Immature natural killer cell (primary cell): ENCODE measurements at regions not wholly inside any gene's neighbourhood (a gene's known extent, or its start where the extent isn't known, plus 50 kb on each side); places are given as distances from the start of the nearest gene placed in this dataset.
"Not testable (repeated sequence)": the region's sequence is repeated elsewhere in the genome, so short reads cannot be mapped to it uniquely, and the experiment has no call there.

Experiments
- DNase-seq, 3 donors: peaks; one replicate each; pipeline ENCODE4 v3.0.0; 2022; ENCODE audit warnings: mixed read lengths in 1 of 3
- H3K27ac Mint-ChIP-seq, 6 donors: one replicate each; pipeline ENCODE4 v1.8.0; 2020; ENCODE audit warnings: mixed read lengths in 6 of 6, mild to moderate bottlenecking in 5 of 6, inconsistent platforms in 4 of 6, moderate library complexity in 3 of 6
- H3K27me3 Mint-ChIP-seq, 3 donors: one replicate each; pipeline ENCODE4 v1.8.0; 2020 to 2021; ENCODE audit warnings: low read depth in 3 of 3, mild to moderate bottlenecking in 3 of 3, mixed read lengths in 3 of 3, moderate library complexity in 3 of 3, inconsistent platforms in 1 of 3
- H3K36me3 Mint-ChIP-seq, 3 donors: one replicate each; pipeline ENCODE4 v1.8.0; 2020; ENCODE audit warnings: mixed read lengths in 3 of 3, inconsistent platforms in 2 of 3, mild to moderate bottlenecking in 2 of 3
- H3K4me1 Mint-ChIP-seq, 2 donors: one replicate each; pipeline ENCODE4 v1.8.0; 2020; ENCODE audit warnings: inconsistent platforms in 2 of 2, mild to moderate bottlenecking in 2 of 2, mixed read lengths in 2 of 2, moderate library complexity in 1 of 2
- H3K4me3 Mint-ChIP-seq, 5 donors: one replicate each; pipeline ENCODE4 v1.8.0; 2020; ENCODE audit warnings: mild to moderate bottlenecking in 5 of 5, mixed read lengths in 5 of 5, inconsistent platforms in 3 of 5, moderate library complexity in 3 of 5
- H3K9me3 Mint-ChIP-seq, 6 donors: one replicate each; pipeline ENCODE4 v1.8.0; 2020; ENCODE audit warnings: mild to moderate bottlenecking in 6 of 6, mixed read lengths in 6 of 6, inconsistent platforms in 4 of 6, moderate library complexity in 3 of 6

GRCh38 chr7:148492157-148492860 is 98.3 kb upstream of the C7orf33 start:
- Mint-ChIP-seq H3K36me3 (no peaks in the 10 kb centered on the region), H3K27me3 (peaks cover 1 to 14% (median 6%) of the 10 kb centered on the region in 3 donors), H3K27ac (no peak overlapping the region), H3K4me1 (no peaks in the 10 kb centered on the region), H3K9me3 (no peaks in the 10 kb centered on the region), H3K4me3 (no peak overlapping the region)
- no peak for DNase-seq

GRCh38 chr7:148495605-148496004 is 95.0 kb upstream of the C7orf33 start:
- peaks cover 5 to 17% (median 10%) of the 10 kb centered on the region in 3 donors for H3K27me3 Mint-ChIP-seq
- H3K27ac Mint-ChIP-seq, result no peak overlapping the region
- H3K9me3 Mint-ChIP-seq, result no peaks in the 10 kb centered on the region
- H3K4me3 Mint-ChIP-seq, result no peak overlapping the region
- no peaks in the 10 kb centered on the region for H3K36me3 Mint-ChIP-seq
- DNase-seq, result no peak
- H3K4me1 Mint-ChIP-seq, result no peaks in the 10 kb centered on the region

GRCh38 chr7:148500978-148501377 is 89.6 kb upstream of the C7orf33 start:
- Mint-ChIP-seq H3K4me3 (no peak overlapping the region), H3K4me1 (no peaks in the 10 kb centered on the region), H3K9me3 (no peaks in the 10 kb centered on the region), H3K27ac (no peak overlapping the region), H3K36me3 (no peaks in the 10 kb centered on the region), H3K27me3 (peaks cover 7 to 18% (median 8%) of the 10 kb centered on the region in 3 donors)
- DNase-seq, result no peak

DNA sequence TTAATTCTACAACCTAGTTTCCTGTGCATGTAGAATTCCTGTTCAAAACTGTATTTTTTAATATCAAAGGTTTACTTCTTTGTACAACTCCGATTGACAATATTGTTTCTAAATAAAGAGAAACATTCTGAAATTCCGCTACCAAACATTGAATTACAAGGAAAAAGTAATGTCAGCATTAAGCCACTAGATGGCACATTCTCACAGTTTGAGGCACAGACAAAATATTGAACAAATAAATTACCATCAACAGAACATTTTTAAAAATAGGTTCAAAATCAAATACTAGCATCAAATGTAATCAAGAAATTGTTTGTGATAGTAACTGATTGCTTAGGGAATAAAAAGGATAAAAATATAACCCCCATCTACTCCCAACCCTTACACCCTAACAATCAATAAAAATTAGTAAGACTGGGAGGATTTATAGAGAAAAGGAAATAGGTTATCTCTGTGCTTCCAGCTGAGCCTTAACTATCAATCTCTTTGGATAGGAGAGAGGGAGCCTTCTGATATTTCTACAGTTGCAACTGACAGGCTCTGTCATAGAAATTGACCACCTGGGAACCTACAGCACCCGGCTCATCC is 86.6 kb upstream of the C7orf33 start:
- Mint-ChIP-seq H3K36me3 (no peaks in the 10 kb centered on the region), H3K27me3 (peaks cover 7 to 18% (median 7%) of the 10 kb centered on the region in 3 donors), H3K27ac (no peak overlapping the region), H3K9me3 (no peaks in the 10 kb centered on the region), H3K4me1 (no peaks in the 10 kb centered on the region), H3K4me3 (no peak overlapping the region)
- peak; percentile 32 to 48 (median 41) for DNase-seq

DNA sequence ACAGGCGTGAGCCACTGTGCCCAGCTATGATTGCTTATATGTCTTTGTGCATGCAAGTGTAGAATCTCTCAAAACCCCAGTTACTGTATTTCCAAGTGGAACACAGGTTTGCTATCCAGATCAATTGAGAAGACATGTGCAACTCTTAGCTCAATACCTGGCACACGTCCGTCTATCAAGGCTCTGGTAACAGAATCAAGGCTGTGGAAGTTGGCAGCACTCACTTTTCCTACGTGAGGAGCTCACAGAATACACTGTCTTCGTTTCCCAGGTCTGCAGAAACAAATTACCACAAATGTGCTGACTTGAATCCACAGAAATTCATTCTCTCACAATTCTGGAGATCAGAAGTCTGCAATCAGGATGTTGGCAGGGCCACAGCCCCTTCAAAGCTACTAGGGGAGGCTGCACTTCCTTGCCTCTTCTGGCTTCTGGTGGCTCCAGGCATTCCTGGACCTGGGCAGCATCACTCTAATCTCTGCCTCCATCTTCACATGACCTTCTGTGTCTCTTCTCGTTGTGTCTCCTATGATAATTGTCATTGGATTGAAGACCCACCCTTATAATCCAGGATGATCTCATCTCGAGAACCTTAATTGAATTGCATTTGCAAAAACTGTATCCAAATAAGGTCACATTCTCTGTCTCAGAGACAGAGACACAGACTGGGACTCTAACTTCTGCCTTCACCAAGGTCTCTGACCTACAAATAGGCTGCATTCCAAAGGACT is 84.8 kb upstream of the C7orf33 start:
- Mint-ChIP-seq H3K4me1 (no peaks in the 10 kb centered on the region), H3K9me3 (no peaks in the 10 kb centered on the region), H3K4me3 (no peak overlapping the region), H3K27ac (no peak overlapping the region), H3K27me3 (peaks cover 3 to 11% (median 8%) of the 10 kb centered on the region in 3 donors), H3K36me3 (no peaks in the 10 kb centered on the region)
- no peak for DNase-seq

GRCh38 chr7:148507064-148507573 is 83.4 kb upstream of the C7orf33 start:
- not testable (repeated sequence) for H3K4me1 Mint-ChIP-seq, H3K4me3 Mint-ChIP-seq, H3K9me3 Mint-ChIP-seq, H3K36me3 Mint-ChIP-seq, H3K27ac Mint-ChIP-seq, H3K27me3 Mint-ChIP-seq, DNase-seq

DNA sequence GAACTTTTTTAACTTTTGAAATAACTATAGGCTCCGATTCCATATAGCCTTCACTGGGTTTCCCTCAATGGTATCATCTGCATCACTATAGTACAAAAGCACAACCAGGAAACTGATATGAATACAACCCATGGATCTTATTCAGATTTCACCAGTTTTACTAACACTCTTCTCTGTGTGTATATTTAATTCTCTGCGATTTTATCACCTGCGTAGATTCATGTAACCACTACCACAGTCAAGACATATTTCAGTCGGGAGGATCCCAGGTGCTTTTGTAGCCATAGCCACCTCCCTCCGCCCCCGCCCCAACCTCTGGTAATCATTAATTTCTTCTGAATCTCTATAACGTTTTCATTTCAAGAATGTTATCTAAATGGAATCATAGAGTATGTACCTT is 82.8 kb upstream of the C7orf33 start:
- Mint-ChIP-seq H3K4me1 (no peaks in the 10 kb centered on the region), H3K9me3 (no peaks in the 10 kb centered on the region), H3K36me3 (no peaks in the 10 kb centered on the region), H3K27ac (peak overlapping the region in 1 of 6 donors; percentile 2), H3K4me3 (no peak overlapping the region), H3K27me3 (peaks cover 0 to 6% (median 3%) of the 10 kb centered on the region in 3 donors)
- no peak for DNase-seq

DNA sequence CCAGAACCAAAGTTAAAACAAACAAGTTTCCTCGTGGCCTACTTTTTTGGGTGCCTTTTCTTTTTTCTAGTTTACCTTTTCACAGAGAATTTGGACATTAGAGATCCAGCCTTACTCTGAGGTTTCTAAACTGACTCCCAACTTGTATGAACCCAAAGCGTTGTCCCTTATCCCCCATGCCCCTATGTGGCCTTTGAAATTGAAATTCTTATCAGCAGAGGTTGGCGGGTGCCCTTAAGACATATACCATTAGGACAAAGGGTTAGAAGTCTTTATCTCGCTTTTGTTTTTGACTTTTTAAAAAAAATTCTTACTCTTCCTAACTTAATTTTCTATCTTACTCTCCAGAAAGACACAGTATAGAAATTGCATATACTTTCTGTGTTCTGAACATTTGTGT is 76.3 kb upstream of the C7orf33 start:
- Mint-ChIP-seq H3K27ac (no peak overlapping the region), H3K36me3 (no peaks in the 10 kb centered on the region), H3K27me3 (peaks cover 2 to 13% (median 5%) of the 10 kb centered on the region in 3 donors), H3K4me3 (no peak overlapping the region), H3K4me1 (no peaks in the 10 kb centered on the region), H3K9me3 (no peaks in the 10 kb centered on the region)
- DNase-seq, result no peak

- H3K9me3 Mint-ChIP-seq, result no peaks in the 10 kb centered on the region
- no peak overlapping the region for H3K4me3 Mint-ChIP-seq
- peaks cover 2 to 15% (median 10%) of the 10 kb centered on the region in 3 donors for H3K27me3 Mint-ChIP-seq
- no peak for DNase-seq
- no peaks in the 10 kb centered on the region for H3K4me1 Mint-ChIP-seq
- H3K27ac Mint-ChIP-seq, result no peak overlapping the region
- no peaks in the 10 kb centered on the region for H3K36me3 Mint-ChIP-seq
Observed at GRCh38 chr7:148515237-148515636, 75.3 kb upstream of the C7orf33 start.

DNA sequence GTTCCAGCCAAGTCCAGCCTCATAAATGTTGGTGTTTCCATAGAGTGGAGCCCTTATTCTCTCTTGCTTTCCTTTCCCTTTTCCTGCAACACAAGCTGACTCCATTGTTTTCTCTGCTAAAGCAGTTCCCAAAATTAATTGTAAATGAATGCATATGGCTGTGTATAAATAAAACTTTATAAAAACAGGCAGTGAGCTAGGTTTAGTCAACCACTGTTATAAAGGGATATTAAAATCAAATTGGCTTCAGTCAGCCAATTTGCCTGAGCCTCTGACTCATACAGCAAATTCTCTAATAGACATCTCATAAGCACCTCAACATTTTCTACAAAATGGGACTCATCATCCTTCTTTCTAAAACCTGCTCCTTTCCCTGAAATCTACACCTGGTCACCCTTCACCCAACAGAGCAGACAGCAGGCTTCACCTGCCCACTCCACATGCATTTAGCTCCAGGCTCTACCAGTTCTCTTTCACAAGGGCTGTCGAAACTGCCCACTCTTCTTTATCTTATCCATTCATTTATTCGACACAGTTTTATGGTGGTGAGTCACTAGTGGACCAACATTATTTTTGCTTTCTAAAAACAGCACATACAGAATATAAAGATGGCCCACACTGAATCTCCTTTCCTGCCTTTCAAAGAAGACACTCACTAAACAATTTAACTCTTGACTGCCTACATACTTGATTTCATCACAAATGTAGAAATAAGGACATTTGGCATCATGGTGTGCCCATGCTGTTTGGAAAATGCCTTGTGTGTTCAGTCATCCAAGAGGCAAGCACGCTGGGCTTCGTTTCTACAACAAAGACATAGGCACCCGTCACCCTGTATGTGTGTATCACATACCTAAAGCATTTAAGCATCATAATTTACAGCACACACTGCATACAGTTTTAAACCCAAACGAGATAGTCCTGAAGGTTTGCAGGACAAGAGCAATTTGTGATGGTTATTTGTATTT is 74.6 kb upstream of the C7orf33 start:
- Mint-ChIP-seq H3K27ac (no peak overlapping the region), H3K4me3 (no peak overlapping the region), H3K4me1 (no peaks in the 10 kb centered on the region), H3K27me3 (peaks cover 2 to 13% (median 8%) of the 10 kb centered on the region in 3 donors), H3K36me3 (no peaks in the 10 kb centered on the region), H3K9me3 (no peaks in the 10 kb centered on the region)
- DNase-seq, result no peak

DNA sequence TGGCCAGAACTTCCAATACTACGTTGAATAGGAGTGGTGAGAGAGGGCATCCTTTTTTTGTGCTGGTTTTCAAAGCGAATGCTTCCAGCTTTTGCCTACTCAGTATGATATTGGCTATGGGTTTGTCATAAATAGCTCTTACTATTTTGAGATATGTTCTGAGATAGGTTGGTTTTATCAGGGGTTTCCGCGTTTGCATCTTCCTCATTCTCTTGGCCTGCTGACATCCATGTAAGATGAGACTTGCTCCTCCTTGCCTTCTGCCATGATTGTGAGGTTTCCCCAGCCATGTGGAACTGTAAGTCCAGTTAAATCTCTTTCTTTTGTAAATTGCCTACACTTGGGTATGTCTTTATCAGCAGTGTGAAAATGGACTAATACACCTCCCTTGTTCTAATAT is 71.2 kb upstream of the C7orf33 start:
- H3K27ac Mint-ChIP-seq, result not testable (repeated sequence)
- peaks cover 2 to 16% (median 11%) of the 10 kb centered on the region in 3 donors for H3K27me3 Mint-ChIP-seq

GRCh38 chr7:148521271-148521670 is 69.3 kb upstream of the C7orf33 start:
- no peak for DNase-seq
- H3K27me3 Mint-ChIP-seq, result peaks cover 2 to 17% (median 11%) of the 10 kb centered on the region in 3 donors
- H3K4me3 Mint-ChIP-seq, result no peak overlapping the region
- no peaks in the 10 kb centered on the region for H3K36me3 Mint-ChIP-seq
- no peaks in the 10 kb centered on the region for H3K9me3 Mint-ChIP-seq
- H3K27ac Mint-ChIP-seq, result no peak overlapping the region
- no peaks in the 10 kb centered on the region for H3K4me1 Mint-ChIP-seq

More for the DNA sequence above, 71.2 kb upstream of the C7orf33 start:
- H3K4me3 Mint-ChIP-seq, H3K9me3 Mint-ChIP-seq, H3K4me1 Mint-ChIP-seq, DNase-seq, H3K36me3 Mint-ChIP-seq: not testable (repeated sequence)

- Mint-ChIP-seq H3K36me3 (no peaks in the 10 kb centered on the region), H3K4me1 (peaks cover 2 to 5% of the 10 kb centered on the region in 2 donors), H3K27me3 (peaks cover 4 to 19% (median 9%) of the 10 kb centered on the region in 3 donors)
Observed at GRCh38 chr7:148523550-148523949, 67.0 kb upstream of the C7orf33 start.

More at GRCh38 chr7:148523550-148523949, 67.0 kb upstream of the C7orf33 start:
- H3K9me3 Mint-ChIP-seq, result no peaks in the 10 kb centered on the region
- no peak overlapping the region for H3K27ac Mint-ChIP-seq
- H3K4me3 Mint-ChIP-seq, result no peak overlapping the region
- DNase-seq, result no peak
